Endodermal cell (in vitro differentiated cells): ENCODE measurements at regions not wholly inside any gene's neighbourhood (a gene's known extent, or its start where the extent isn't known, plus 50 kb on each side); places are given as distances from the start of the nearest gene placed in this dataset.

Experiments used
- DNase-seq: peaks from one replicate; pipeline ENCODE4 v3.0.0-alpha.2; 2017
- H3K27ac ChIP-seq: 2 replicates; pipeline ENCODE4 v1.5.1; 2013; ENCODE audit warnings: mild to moderate bottlenecking, low read depth, low read length, moderate library complexity
- H3K27me3 ChIP-seq: 2 replicates; pipeline ENCODE4 v1.6.1; 2013; ENCODE audit warnings: mild to moderate bottlenecking, low read length, moderate library complexity; ENCODE audit not compliant: insufficient read depth, control insufficient read depth, poor library complexity, severe bottlenecking
- H3K36me3 ChIP-seq: 2 replicates; pipeline ENCODE4 v1.7.0; 2013; ENCODE audit warnings: mild to moderate bottlenecking, low read length, moderate library complexity; ENCODE audit not compliant: control insufficient read depth, insufficient read depth
- H3K4me1 ChIP-seq: one replicate; pipeline ENCODE4 v1.7.0; 2013; ENCODE audit warnings: low read length; ENCODE audit not compliant: control insufficient read depth, insufficient read depth
- H3K4me3 ChIP-seq: 2 replicates; pipeline ENCODE4 v1.5.1; 2013; ENCODE audit warnings: mild to moderate bottlenecking, low read length, moderate library complexity
- H3K9ac ChIP-seq: 2 replicates; pipeline ENCODE4 v1.6.1; 2013; ENCODE audit warnings: mild to moderate bottlenecking, low read length, moderate library complexity; ENCODE audit not compliant: poor library complexity, severe bottlenecking; ENCODE audit errors: extremely low read depth
- H3K9me3 ChIP-seq: 2 replicates; pipeline ENCODE4 v1.6.1; 2013; ENCODE audit warnings: mild to moderate bottlenecking, low read length, moderate library complexity; ENCODE audit not compliant: control insufficient read depth
- H3K27ac Mint-ChIP-seq: 2 replicates; pipeline ENCODE4 v1.8.0; 2020; ENCODE audit warnings: mixed read lengths
- H3K27me3 Mint-ChIP-seq: 2 replicates; pipeline ENCODE4 v1.8.0; 2021; ENCODE audit warnings: mild to moderate bottlenecking, mixed read lengths; ENCODE audit not compliant: insufficient read depth
- H3K36me3 Mint-ChIP-seq: 2 replicates; pipeline ENCODE4 v1.8.0; 2020; ENCODE audit warnings: low read depth, mixed read lengths
- H3K4me1 Mint-ChIP-seq: 2 replicates; pipeline ENCODE4 v1.8.0; 2020; ENCODE audit warnings: mixed read lengths
- H3K4me3 Mint-ChIP-seq: 2 replicates; pipeline ENCODE4 v1.8.0; 2020; ENCODE audit warnings: mild to moderate bottlenecking, moderate library complexity, mixed read lengths
- H3K9me3 Mint-ChIP-seq: 2 replicates; pipeline ENCODE4 v1.8.0; 2020; ENCODE audit warnings: mild to moderate bottlenecking, mixed read lengths
- WGBS, 2 experiments: methylation state at CpG; one replicate each; pipeline versions ENCODE4 v1.1.5 to v1.1.7; 2013; ENCODE audit warnings: missing lambda C conversion rate in 2 of 2, mixed read lengths in 1 of 2; ENCODE audit not compliant: insufficient coverage in 1 of 2, insufficient read length in 1 of 2; 5-methylcytosine and 5-hydroxymethylcytosine counted together
- TF ChIP-seq, protein P1 (sequence below): fragments of 200-600 bp; sonication (generic); conservative IDR thresholded peaks from 2 replicates; pipeline ENCODE4 v1.5.0; 2021; ENCODE audit warnings: antibody characterized with exemption, mild to moderate bottlenecking

GRCh38 chr10:83736008-83736407 lies 403.3 kb upstream of the GHITM start:
- H3K27ac ChIP-seq, result no peak overlapping the region
- no peaks in the 10 kb centered on the region for H3K36me3 Mint-ChIP-seq
- H3K27me3 Mint-ChIP-seq, result no peaks in the 10 kb centered on the region
- no peaks in the 10 kb centered on the region for H3K27me3 ChIP-seq
- no peak overlapping the region for H3K4me3 Mint-ChIP-seq
- H3K36me3 ChIP-seq, result no peaks in the 10 kb centered on the region
- no peak overlapping the region for H3K9ac ChIP-seq
- DNase-seq, result no peak
- TF ChIP-seq, protein P1, sequence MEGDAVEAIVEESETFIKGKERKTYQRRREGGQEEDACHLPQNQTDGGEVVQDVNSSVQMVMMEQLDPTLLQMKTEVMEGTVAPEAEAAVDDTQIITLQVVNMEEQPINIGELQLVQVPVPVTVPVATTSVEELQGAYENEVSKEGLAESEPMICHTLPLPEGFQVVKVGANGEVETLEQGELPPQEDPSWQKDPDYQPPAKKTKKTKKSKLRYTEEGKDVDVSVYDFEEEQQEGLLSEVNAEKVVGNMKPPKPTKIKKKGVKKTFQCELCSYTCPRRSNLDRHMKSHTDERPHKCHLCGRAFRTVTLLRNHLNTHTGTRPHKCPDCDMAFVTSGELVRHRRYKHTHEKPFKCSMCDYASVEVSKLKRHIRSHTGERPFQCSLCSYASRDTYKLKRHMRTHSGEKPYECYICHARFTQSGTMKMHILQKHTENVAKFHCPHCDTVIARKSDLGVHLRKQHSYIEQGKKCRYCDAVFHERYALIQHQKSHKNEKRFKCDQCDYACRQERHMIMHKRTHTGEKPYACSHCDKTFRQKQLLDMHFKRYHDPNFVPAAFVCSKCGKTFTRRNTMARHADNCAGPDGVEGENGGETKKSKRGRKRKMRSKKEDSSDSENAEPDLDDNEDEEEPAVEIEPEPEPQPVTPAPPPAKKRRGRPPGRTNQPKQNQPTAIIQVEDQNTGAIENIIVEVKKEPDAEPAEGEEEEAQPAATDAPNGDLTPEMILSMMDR, result no peak
- no peaks in the 10 kb centered on the region for H3K4me1 Mint-ChIP-seq
- no peak overlapping the region for H3K27ac Mint-ChIP-seq
- H3K9me3 ChIP-seq, result peaks cover 24% of the 10 kb centered on the region
- peaks cover 24% of the 10 kb centered on the region for H3K9me3 Mint-ChIP-seq
- 100% methylated on average over 1 of the region's 1 CpG; no CpG with 5 or more reads in 1 of the 2 experiments for WGBS, 2 experiments
- H3K4me3 ChIP-seq, result no peak overlapping the region
- H3K4me1 ChIP-seq, result no peaks in the 10 kb centered on the region

GRCh38 chr10:83750604-83751003 lies 388.7 kb upstream of the GHITM start:
- Mint-ChIP-seq H3K9me3 (peaks cover 75% of the 10 kb centered on the region), H3K27me3 (peaks cover 4% of the 10 kb centered on the region), H3K27ac (no peak overlapping the region), H3K36me3 (peaks cover 9% of the 10 kb centered on the region), H3K4me3 (no peak overlapping the region), H3K4me1 (no peaks in the 10 kb centered on the region)
- peaks cover 42% of the 10 kb centered on the region for H3K9me3 ChIP-seq
- DNase-seq, result no peak
- no peak overlapping the region for H3K9ac ChIP-seq
- H3K4me1 ChIP-seq, result no peaks in the 10 kb centered on the region
- no peak overlapping the region for H3K27ac ChIP-seq
- no peaks in the 10 kb centered on the region for H3K27me3 ChIP-seq
- no peaks in the 10 kb centered on the region for H3K36me3 ChIP-seq
- TF ChIP-seq, protein P1, result no peak
- H3K4me3 ChIP-seq, result no peak overlapping the region

DNA sequence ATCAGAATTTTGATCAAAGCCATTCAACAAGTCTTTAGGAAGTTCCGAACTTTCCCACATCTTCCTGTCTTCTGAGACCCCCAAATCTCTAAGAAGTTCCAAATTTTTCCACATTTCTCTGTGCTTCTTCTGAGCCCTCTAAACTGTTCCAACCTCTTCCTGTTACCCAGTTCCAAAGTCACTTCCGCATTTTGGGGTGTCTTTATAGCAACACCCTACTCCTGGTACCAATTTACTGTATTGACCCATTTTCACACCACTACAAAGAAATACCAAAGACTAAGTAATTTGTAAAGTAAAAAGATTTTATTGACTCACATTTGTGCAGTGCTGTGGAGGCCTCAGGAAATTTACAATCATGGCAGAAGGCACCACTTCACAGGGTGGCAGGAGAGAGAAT lies 385.8 kb upstream of the GHITM start:
- TF ChIP-seq, protein P1, result no peak
- Mint-ChIP-seq H3K27me3 (peaks cover 20% of the 10 kb centered on the region), H3K4me1 (no peaks in the 10 kb centered on the region), H3K36me3 (peaks cover 9% of the 10 kb centered on the region), H3K9me3 (peaks cover 62% of the 10 kb centered on the region), H3K4me3 (no peak overlapping the region), H3K27ac (no peak overlapping the region)
- no peaks in the 10 kb centered on the region for H3K4me1 ChIP-seq
- H3K36me3 ChIP-seq, result no peaks in the 10 kb centered on the region
- DNase-seq, result no peak
- H3K27ac ChIP-seq, result no peak overlapping the region
- WGBS, 2 experiments, result 79 to 93% methylated on average over 2 of the region's 2 CpGs
- H3K27me3 ChIP-seq, result no peaks in the 10 kb centered on the region
- H3K9me3 ChIP-seq, result peaks cover 42% of the 10 kb centered on the region
- H3K4me3 ChIP-seq, result peak overlapping the region; percentile 47
- no peak overlapping the region for H3K9ac ChIP-seq
